ENCODE measurements at regions not wholly inside any gene's neighbourhood (a gene's known extent, or its start where the extent isn't known, plus 50 kb on each side); places are given as distances from the start of the nearest gene placed in this dataset.

GRCh38 chr6:43950731-43951062 is 176.6 kb downstream of the MRPL14 start:
- Mint-ChIP-seq H3K27ac (no peak overlapping the region), H3K36me3 (peaks cover 1% of the 10 kb centered on the region), H3K4me3 (no peak overlapping the region), H3K27me3 (peaks cover 7% of the 10 kb centered on the region), H3K9me3 (peaks cover 6% of the 10 kb centered on the region), H3K4me1 (no peaks in the 10 kb centered on the region)
- DNase-seq (ENCODE audit: low spot score in 2 of 2) (no peak), ATAC-seq (ENCODE audit: low read depth) (no peak)

- H3K4me1 Mint-ChIP-seq: no peaks in the 10 kb centered on the region
- ATAC-seq (ENCODE audit: low read depth) (no peak), DNase-seq (ENCODE audit: low spot score in 2 of 2) (no peak)
- H3K27ac Mint-ChIP-seq: no peak overlapping the region
- H3K9me3 Mint-ChIP-seq: peaks cover 6% of the 10 kb centered on the region
- peaks cover 1% of the 10 kb centered on the region for H3K36me3 Mint-ChIP-seq
- peaks cover 7% of the 10 kb centered on the region for H3K27me3 Mint-ChIP-seq
- no peak overlapping the region for H3K4me3 Mint-ChIP-seq
Observed at GRCh38 chr6:43950051-43950605, 177.1 kb downstream of the MRPL14 start.

- no peak for ATAC-seq (ENCODE audit: low read depth)
- Mint-ChIP-seq H3K27me3 (peaks cover 7% of the 10 kb centered on the region), H3K9me3 (peaks cover 6% of the 10 kb centered on the region), H3K4me1 (no peaks in the 10 kb centered on the region), H3K4me3 (no peak overlapping the region), H3K27ac (no peak overlapping the region), H3K36me3 (peaks cover 1% of the 10 kb centered on the region)
- no peak for DNase-seq (ENCODE audit: low spot score in 2 of 2)
Observed at GRCh38 chr6:43949551-43949991, 177.7 kb downstream of the MRPL14 start.

- Mint-ChIP-seq H3K9me3 (peaks cover 6% of the 10 kb centered on the region), H3K27me3 (peaks cover 7% of the 10 kb centered on the region), H3K4me3 (no peak overlapping the region), H3K4me1 (no peaks in the 10 kb centered on the region), H3K27ac (no peak overlapping the region), H3K36me3 (peaks cover 1% of the 10 kb centered on the region)
- DNase-seq (ENCODE audit: low spot score in 2 of 2): no peak
- no peak for ATAC-seq (ENCODE audit: low read depth)
Observed at GRCh38 chr6:43948527-43949485, 178.4 kb downstream of the MRPL14 start.

GRCh38 chr6:43947860-43948259 is 177.8 kb downstream of the VEGFA start:
- no peak overlapping the region for H3K27ac Mint-ChIP-seq
- DNase-seq (ENCODE audit: low spot score in 2 of 2) (no peak), ATAC-seq (ENCODE audit: low read depth) (no peak)
- peaks cover under 1% of the 10 kb centered on the region for H3K36me3 Mint-ChIP-seq
- peaks cover 8% of the 10 kb centered on the region for H3K9me3 Mint-ChIP-seq
- no peaks in the 10 kb centered on the region for H3K4me1 Mint-ChIP-seq
- no peak overlapping the region for H3K4me3 Mint-ChIP-seq
- H3K27me3 Mint-ChIP-seq: peaks cover 5% of the 10 kb centered on the region

- H3K27ac Mint-ChIP-seq: no peak overlapping the region
- ATAC-seq (ENCODE audit: low read depth) (no peak), DNase-seq (ENCODE audit: low spot score in 2 of 2) (no peak)
- H3K4me3 Mint-ChIP-seq: no peak overlapping the region
- H3K9me3 Mint-ChIP-seq: peaks cover 8% of the 10 kb centered on the region
- no peaks in the 10 kb centered on the region for H3K36me3 Mint-ChIP-seq
- H3K4me1 Mint-ChIP-seq: no peaks in the 10 kb centered on the region
- H3K27me3 Mint-ChIP-seq: peaks cover 2% of the 10 kb centered on the region
Observed at GRCh38 chr6:43946641-43947363, 176.8 kb downstream of the VEGFA start.

- peaks cover 2% of the 10 kb centered on the region for H3K27me3 Mint-ChIP-seq
- H3K27ac Mint-ChIP-seq: no peak overlapping the region
- no peaks in the 10 kb centered on the region for H3K36me3 Mint-ChIP-seq
- H3K4me3 Mint-ChIP-seq: no peak overlapping the region
- peaks cover 8% of the 10 kb centered on the region for H3K9me3 Mint-ChIP-seq
- DNase-seq (ENCODE audit: low spot score in 2 of 2): no peak
- H3K4me1 Mint-ChIP-seq: no peaks in the 10 kb centered on the region
- no peak for ATAC-seq (ENCODE audit: low read depth)
Observed at GRCh38 chr6:43945768-43946080, 175.7 kb downstream of the VEGFA start.

GRCh38 chr6:43944908-43945767 is 175.1 kb downstream of the VEGFA start:
- Mint-ChIP-seq H3K4me1 (no peaks in the 10 kb centered on the region), H3K36me3 (no peaks in the 10 kb centered on the region), H3K4me3 (no peak overlapping the region), H3K27me3 (peaks cover 2% of the 10 kb centered on the region), H3K27ac (no peak overlapping the region), H3K9me3 (peaks cover 8% of the 10 kb centered on the region)
- ATAC-seq (ENCODE audit: low read depth): no peak
- no peak for DNase-seq (ENCODE audit: low spot score in 2 of 2)

- no peak overlapping the region for H3K27ac Mint-ChIP-seq
- ATAC-seq (ENCODE audit: low read depth): no peak
- peaks cover 8% of the 10 kb centered on the region for H3K9me3 Mint-ChIP-seq
- H3K27me3 Mint-ChIP-seq: peaks cover 2% of the 10 kb centered on the region
- no peaks in the 10 kb centered on the region for H3K36me3 Mint-ChIP-seq
- H3K4me3 Mint-ChIP-seq: no peak overlapping the region
- no peaks in the 10 kb centered on the region for H3K4me1 Mint-ChIP-seq
- DNase-seq (ENCODE audit: low spot score in 2 of 2): no peak
Observed at GRCh38 chr6:43943781-43944250, 173.8 kb downstream of the VEGFA start.

- DNase-seq (ENCODE audit: low spot score in 2 of 2) (no peak), ATAC-seq (ENCODE audit: low read depth) (no peak)
- Mint-ChIP-seq H3K27ac (no peak overlapping the region), H3K4me1 (no peaks in the 10 kb centered on the region), H3K4me3 (no peak overlapping the region), H3K9me3 (peaks cover 8% of the 10 kb centered on the region), H3K36me3 (no peaks in the 10 kb centered on the region), H3K27me3 (peaks cover 2% of the 10 kb centered on the region)
Observed at GRCh38 chr6:43943099-43943766, 173.2 kb downstream of the VEGFA start.

GRCh38 chr6:43942616-43943015 is 172.6 kb downstream of the VEGFA start:
- Mint-ChIP-seq H3K27ac (no peak overlapping the region), H3K4me1 (no peaks in the 10 kb centered on the region), H3K9me3 (peaks cover 8% of the 10 kb centered on the region), H3K4me3 (no peak overlapping the region), H3K36me3 (no peaks in the 10 kb centered on the region), H3K27me3 (peaks cover 5% of the 10 kb centered on the region)
- ATAC-seq (ENCODE audit: low read depth): no peak
- DNase-seq (ENCODE audit: low spot score in 2 of 2): no peak

- DNase-seq (ENCODE audit: low spot score in 2 of 2) (no peak), ATAC-seq (ENCODE audit: low read depth) (no peak)
- no peak overlapping the region for H3K27ac Mint-ChIP-seq
- no peaks in the 10 kb centered on the region for H3K4me1 Mint-ChIP-seq
- H3K36me3 Mint-ChIP-seq: no peaks in the 10 kb centered on the region
- peaks cover 5% of the 10 kb centered on the region for H3K27me3 Mint-ChIP-seq
- H3K9me3 Mint-ChIP-seq: peaks cover 7% of the 10 kb centered on the region
- H3K4me3 Mint-ChIP-seq: no peak overlapping the region
Observed at GRCh38 chr6:43942011-43942442, 172.0 kb downstream of the VEGFA start.

- H3K4me3 Mint-ChIP-seq: no peak overlapping the region
- peaks cover 2% of the 10 kb centered on the region for H3K9me3 Mint-ChIP-seq
- DNase-seq (ENCODE audit: low spot score in 2 of 2) (no peak), ATAC-seq (ENCODE audit: low read depth) (no peak)
- H3K36me3 Mint-ChIP-seq: no peaks in the 10 kb centered on the region
- no peak overlapping the region for H3K27ac Mint-ChIP-seq
- no peaks in the 10 kb centered on the region for H3K4me1 Mint-ChIP-seq
- H3K27me3 Mint-ChIP-seq: peaks cover 3% of the 10 kb centered on the region
Observed at GRCh38 chr6:43941174-43941573, 171.2 kb downstream of the VEGFA start.

Measured in memory B cell (primary cell).